Sigmoid colon (tissue), 6 donors: ENCODE measurements at regions not wholly inside any gene's neighbourhood (a gene's known extent, or its start where the extent isn't known, plus 50 kb on each side); places are given as distances from the start of the nearest gene placed in this dataset.

Source experiments
- DNase-seq: peaks from one replicate; pipeline ENCODE4 v3.0.0-alpha.2; 2019
- H3K27ac ChIP-seq, 4 donors: fragments of 200-600 bp; sonication (generic); one replicate each; pipeline ENCODE4 v1.5.1; 2016 to 2019; ENCODE audit warnings: mild to moderate bottlenecking in 1 of 4
- H3K27me3 ChIP-seq, 3 donors: fragments of 200-600 bp; sonication (generic); one replicate each; pipeline ENCODE4 v1.5.1; 2019; ENCODE audit warnings: mild to moderate bottlenecking in 1 of 3
- H3K36me3 ChIP-seq, 4 donors: fragments of 200-600 bp; sonication (generic); one replicate each; pipeline ENCODE4 v1.5.1; 2016 to 2019
- H3K4me1 ChIP-seq, 4 donors: fragments of 200-600 bp; sonication (generic); one replicate each; pipeline ENCODE4 v1.5.1; 2017 to 2019
- H3K4me3 ChIP-seq, 4 donors: fragments of 200-600 bp; sonication (generic); one replicate each; pipeline ENCODE4 v1.5.1; 2017 to 2019; ENCODE audit warnings: mild to moderate bottlenecking in 2 of 4, moderate library complexity in 1 of 4
- H3K9me3 ChIP-seq, 4 donors: fragments of 200-600 bp in 3 of 4; sonication (generic) in 3 of 4; one replicate each; pipeline versions ENCODE4 v1.5.1 to v1.6.1; 2013 to 2019
- EP300 ChIP-seq, 4 donors: sonication (generic); formaldehyde crosslinking; IDR thresholded peaks; one replicate each; pipeline ENCODE4 v1.6.1; 2017; ENCODE audit warnings: antibody characterized with exemption in 4 of 4
- POLR2A ChIP-seq, 2 donors: fragments of 450-650 bp; IDR thresholded peaks; one replicate each; pipeline ENCODE4 v1.6.1; 2016; ENCODE audit warnings: antibody characterized with exemption in 2 of 2, mild to moderate bottlenecking in 2 of 2, moderate library complexity in 2 of 2
- POLR2AphosphoS5 ChIP-seq, 4 donors: sonication (generic); formaldehyde crosslinking; IDR thresholded peaks; one replicate each; pipeline ENCODE4 v1.6.1; 2017; ENCODE audit warnings: antibody characterized with exemption in 4 of 4
- WGBS, 2 donors: extraction: QIAGEN DNeasy Blood & Tissue Kit; methylation state at CpG; one replicate each; pipeline ENCODE4 v1.1.7; 2013; 5-methylcytosine and 5-hydroxymethylcytosine counted together
- intact Hi-C: fragments of 100-400 bp; cut with DNase I; formaldehyde crosslinking; loops from one replicate; pipeline ENCODE4 v1.15.1; 2023
- TF ChIP-seq, protein P1 (sequence below), 4 experiments: fragments of 450-650 bp in 3 of 4; fragments of 200-600 bp in 1 of 4; IDR thresholded peaks; one replicate each; pipeline ENCODE4 v1.5.1; 2016 to 2019; ENCODE audit warnings: antibody characterized with exemption in 4 of 4, mild to moderate bottlenecking in 3 of 4, moderate library complexity in 2 of 4
- donor health status: healthy with polysubstance abuse.
- donor health status: healthy.

DNA sequence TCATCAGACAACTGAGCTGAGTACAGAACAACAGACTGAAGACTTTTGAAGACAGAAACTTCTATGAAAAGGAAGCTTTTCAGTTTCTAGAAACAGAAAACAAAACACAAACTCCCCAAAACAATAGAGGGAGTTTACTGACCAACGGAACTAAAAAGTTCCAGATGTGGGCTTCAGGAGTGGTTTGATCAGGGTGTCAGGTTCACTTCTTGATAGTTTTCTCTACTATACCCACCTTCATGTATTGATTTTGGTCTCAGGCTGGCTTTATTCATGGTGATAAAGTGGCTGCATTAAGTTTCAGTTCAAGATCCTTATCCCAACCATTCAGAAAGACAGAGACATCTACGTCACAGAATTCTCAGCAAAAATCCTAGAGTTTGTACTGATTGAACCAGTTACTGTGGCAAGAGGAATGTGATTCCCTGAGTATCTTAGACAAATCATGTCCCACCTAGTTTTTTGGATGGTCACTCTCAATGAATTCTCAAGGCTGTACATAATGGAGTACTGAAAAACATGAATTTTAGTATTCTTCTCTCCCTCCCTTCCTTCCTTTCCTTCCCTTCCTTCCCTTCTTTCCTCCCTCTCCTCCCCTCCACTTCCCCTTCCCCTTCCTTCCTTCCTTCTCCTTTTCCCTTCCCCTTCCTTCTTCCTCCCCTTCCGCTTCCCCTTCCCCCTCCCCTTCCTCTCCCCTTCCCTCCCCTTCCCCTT lies 680.5 kb downstream of the PTPRU start:
- no peaks in the 10 kb centered on the region for H3K4me1 ChIP-seq
- TF ChIP-seq EP300 (IDR thresholded peaks at IDR 0.05) (no peak), POLR2AphosphoS5 (IDR thresholded peaks at IDR 0.05) (no peak), POLR2A (IDR thresholded peaks at IDR 0.05) (no peak)
- TF ChIP-seq, protein P1, sequence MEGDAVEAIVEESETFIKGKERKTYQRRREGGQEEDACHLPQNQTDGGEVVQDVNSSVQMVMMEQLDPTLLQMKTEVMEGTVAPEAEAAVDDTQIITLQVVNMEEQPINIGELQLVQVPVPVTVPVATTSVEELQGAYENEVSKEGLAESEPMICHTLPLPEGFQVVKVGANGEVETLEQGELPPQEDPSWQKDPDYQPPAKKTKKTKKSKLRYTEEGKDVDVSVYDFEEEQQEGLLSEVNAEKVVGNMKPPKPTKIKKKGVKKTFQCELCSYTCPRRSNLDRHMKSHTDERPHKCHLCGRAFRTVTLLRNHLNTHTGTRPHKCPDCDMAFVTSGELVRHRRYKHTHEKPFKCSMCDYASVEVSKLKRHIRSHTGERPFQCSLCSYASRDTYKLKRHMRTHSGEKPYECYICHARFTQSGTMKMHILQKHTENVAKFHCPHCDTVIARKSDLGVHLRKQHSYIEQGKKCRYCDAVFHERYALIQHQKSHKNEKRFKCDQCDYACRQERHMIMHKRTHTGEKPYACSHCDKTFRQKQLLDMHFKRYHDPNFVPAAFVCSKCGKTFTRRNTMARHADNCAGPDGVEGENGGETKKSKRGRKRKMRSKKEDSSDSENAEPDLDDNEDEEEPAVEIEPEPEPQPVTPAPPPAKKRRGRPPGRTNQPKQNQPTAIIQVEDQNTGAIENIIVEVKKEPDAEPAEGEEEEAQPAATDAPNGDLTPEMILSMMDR (IDR thresholded peaks at IDR 0.05): no peak
- no peak overlapping the region for H3K27ac ChIP-seq
- H3K4me3 ChIP-seq: no peak overlapping the region
- no peaks in the 10 kb centered on the region for H3K36me3 ChIP-seq
- H3K27me3 ChIP-seq: peaks cover 0 to 20% (median 0%) of the 10 kb centered on the region in 3 donors
- 90 to 91% methylated on average over 3 of the region's 3 CpGs for whole genome bisulfite sequencing, 2 donors
- intact Hi-C loops: no loop called here
- no peak for DNase-seq
- no peaks in the 10 kb centered on the region for H3K9me3 ChIP-seq

DNA sequence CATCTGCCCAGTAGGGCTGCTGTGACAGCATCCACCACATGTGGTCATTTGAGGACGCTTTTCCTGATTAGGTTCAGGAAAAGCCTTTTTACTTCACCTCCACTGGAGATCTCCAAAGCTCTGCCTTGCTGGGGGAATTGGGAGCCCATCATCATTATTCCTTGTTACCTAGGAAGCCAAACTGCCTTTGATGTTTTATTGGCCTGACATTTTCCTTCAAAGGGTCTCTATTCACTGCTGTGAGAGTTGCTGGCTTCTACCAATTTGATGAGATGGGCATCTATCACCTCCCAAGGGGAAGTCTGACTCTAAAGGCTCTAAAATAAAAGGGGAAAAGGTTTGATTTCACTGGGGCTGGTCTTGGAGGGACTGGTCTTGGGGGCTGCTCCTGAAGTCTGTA lies 678.6 kb downstream of the PTPRU start:
- TF ChIP-seq EP300 (IDR thresholded peaks at IDR 0.05) (no peak), POLR2AphosphoS5 (IDR thresholded peaks at IDR 0.05) (no peak), POLR2A (IDR thresholded peaks at IDR 0.05) (no peak)
- TF ChIP-seq, protein P1 (IDR thresholded peaks at IDR 0.05): no peak
- no peak for DNase-seq
- Histone ChIP-seq H3K27ac (no peak overlapping the region), H3K4me1 (no peaks in the 10 kb centered on the region), H3K9me3 (no peaks in the 10 kb centered on the region), H3K4me3 (no peak overlapping the region), H3K27me3 (peaks cover 0 to 20% (median 0%) of the 10 kb centered on the region in 3 donors), H3K36me3 (no peaks in the 10 kb centered on the region)
- intact Hi-C loops: no loop called here
- 0 to 43% methylated on average over 1 of the region's 1 CpG for WGBS, 2 donors

DNA sequence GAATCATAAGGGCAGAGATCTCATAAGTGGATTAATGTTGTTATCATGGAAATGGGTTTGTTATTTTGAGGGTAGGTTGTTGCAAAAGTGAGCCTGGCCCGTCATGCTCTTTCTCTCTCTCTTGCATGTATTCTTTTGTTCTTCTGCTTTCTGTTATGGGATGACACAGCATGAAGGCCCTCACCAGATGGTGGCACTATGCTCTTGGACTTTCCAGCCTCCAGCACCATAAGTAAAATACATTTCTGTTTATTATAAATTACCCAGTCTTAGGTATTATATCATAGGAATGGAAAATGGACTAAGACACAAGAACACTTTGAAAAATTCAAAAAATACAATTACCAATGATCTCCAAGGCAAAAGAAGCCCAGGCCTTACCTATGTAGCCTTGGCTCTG lies 676.1 kb downstream of the PTPRU start:
- TF ChIP-seq POLR2A (IDR thresholded peaks at IDR 0.05) (no peak), POLR2AphosphoS5 (IDR thresholded peaks at IDR 0.05) (no peak), EP300 (IDR thresholded peaks at IDR 0.05) (no peak)
- TF ChIP-seq, protein P1 (IDR thresholded peaks at IDR 0.05): no peak
- WGBS, 2 donors: 14 to 61% methylated on average over 1 of the region's 1 CpG

DNA sequence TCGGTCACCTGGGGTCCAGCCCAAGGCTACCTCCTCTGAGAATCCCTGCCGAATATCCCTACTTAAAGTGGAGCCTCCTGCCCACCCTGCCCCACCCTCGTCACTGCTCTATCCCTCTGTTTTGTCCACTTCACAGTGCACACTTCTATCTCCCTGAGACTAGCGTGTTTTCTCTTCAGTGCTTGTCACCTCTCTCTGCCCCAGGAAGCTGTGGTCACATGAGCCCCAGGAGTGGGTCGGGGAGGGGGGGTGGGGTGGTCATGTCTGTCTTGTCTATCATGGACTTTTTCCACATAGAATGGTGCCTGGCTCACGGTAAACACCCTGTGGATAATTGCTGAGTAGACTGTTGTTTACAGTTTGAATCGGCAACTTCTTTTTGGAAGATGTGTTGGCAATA lies 673.6 kb downstream of the PTPRU start:
- no peak for TF ChIP-seq POLR2A (IDR thresholded peaks at IDR 0.05)
- no peak for TF ChIP-seq EP300 (IDR thresholded peaks at IDR 0.05)
- no peak for TF ChIP-seq POLR2AphosphoS5 (IDR thresholded peaks at IDR 0.05)
- TF ChIP-seq, protein P1 (IDR thresholded peaks at IDR 0.05): no peak
- H3K9me3 ChIP-seq: no peaks in the 10 kb centered on the region
- H3K27me3 ChIP-seq: peaks cover 0 to 13% (median 3%) of the 10 kb centered on the region in 3 donors
- intact Hi-C loops: no loop called here
- WGBS, 2 donors: 49 to 51% methylated on average over 7 of the region's 7 CpGs
- H3K27ac ChIP-seq: no peak overlapping the region
- DNase-seq: no peak
- H3K36me3 ChIP-seq: no peaks in the 10 kb centered on the region
- H3K4me1 ChIP-seq: no peaks in the 10 kb centered on the region
- H3K4me3 ChIP-seq: no peak overlapping the region

More for the DNA sequence above, 676.1 kb downstream of the PTPRU start:
- Histone ChIP-seq H3K4me1 (no peaks in the 10 kb centered on the region), H3K4me3 (no peak overlapping the region), H3K36me3 (no peaks in the 10 kb centered on the region), H3K9me3 (no peaks in the 10 kb centered on the region), H3K27ac (no peak overlapping the region), H3K27me3 (peaks cover 0 to 20% (median 0%) of the 10 kb centered on the region in 3 donors)
- intact Hi-C loops: no loop called here
- peak; percentile 29 for DNase-seq

DNA sequence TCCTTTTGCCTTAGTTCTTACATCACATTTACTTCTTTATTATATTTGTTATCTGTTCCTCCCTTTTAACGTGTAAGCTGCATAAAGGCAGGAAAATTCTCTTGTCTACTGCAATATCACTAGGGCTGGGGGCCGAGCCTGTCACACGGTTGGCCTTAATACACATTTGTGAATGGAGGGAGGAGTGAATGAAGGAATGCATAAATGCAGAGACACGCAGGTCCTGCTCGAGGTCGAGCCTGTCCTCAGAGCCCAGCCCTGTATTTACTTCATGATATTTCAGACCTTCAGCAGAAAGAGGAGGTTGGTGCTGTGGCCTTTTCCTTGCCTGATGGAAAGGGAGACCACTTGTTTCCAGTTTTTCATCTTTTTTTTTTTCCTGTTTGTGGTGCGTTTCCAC lies 671.3 kb downstream of the PTPRU start:
- no peak overlapping the region for H3K27ac ChIP-seq
- H3K4me1 ChIP-seq: no peaks in the 10 kb centered on the region
- DNase-seq: no peak
- intact Hi-C loops: no loop called here
- no peaks in the 10 kb centered on the region for H3K9me3 ChIP-seq
- WGBS, 2 donors: 57 to 82% methylated on average over 7 of the region's 7 CpGs
- H3K36me3 ChIP-seq: no peaks in the 10 kb centered on the region
- H3K4me3 ChIP-seq: no peak overlapping the region
- H3K27me3 ChIP-seq: peaks cover 0 to 15% (median 3%) of the 10 kb centered on the region in 3 donors
- no peak for TF ChIP-seq EP300 (IDR thresholded peaks at IDR 0.05)
- TF ChIP-seq, protein P1 (IDR thresholded peaks at IDR 0.05): no peak
- no peak for TF ChIP-seq POLR2AphosphoS5 (IDR thresholded peaks at IDR 0.05)
- no peak for TF ChIP-seq POLR2A (IDR thresholded peaks at IDR 0.05)
